GM23248 (cell line): ENCODE measurements at regions not wholly inside any gene's neighbourhood (a gene's known extent, or its start where the extent isn't known, plus 50 kb on each side); places are given as distances from the start of the nearest gene placed in this dataset.
"Not testable (repeated sequence)": the region's sequence is repeated elsewhere in the genome, so short reads cannot be mapped to it uniquely, and the experiment has no call there.

Experiments
- DNase-seq: peaks from one replicate; pipeline ENCODE4 v3.0.0-alpha.2; 2015
- H2AFZ ChIP-seq: fragments of 200-600 bp; sonication (generic); 2 replicates; pipeline ENCODE4 v1.6.1; 2016; ENCODE audit warnings: antibody characterized with exemption
- H3F3A ChIP-seq: fragments of 200-600 bp; sonication (generic); 2 replicates; pipeline ENCODE4 v1.6.1; 2016; ENCODE audit warnings: mild to moderate bottlenecking, antibody characterized with exemption, mixed run types; ENCODE audit not compliant: insufficient read depth
- H3K27ac ChIP-seq: fragments of 200-600 bp; sonication (generic); 2 replicates; pipeline ENCODE4 v1.5.1; 2016; ENCODE audit warnings: mild to moderate bottlenecking
- H3K27me3 ChIP-seq: fragments of 200-600 bp; sonication (generic); replicated peaks from 2 replicates; pipeline ENCODE4 v1.6.1; 2016; ENCODE audit warnings: mild to moderate bottlenecking; ENCODE audit not compliant: insufficient read depth
- H3K36me3 ChIP-seq: fragments of 200-600 bp; sonication (generic); 2 replicates; pipeline ENCODE4 v1.6.1; 2016; ENCODE audit warnings: low read depth, mild to moderate bottlenecking
- H3K4me1 ChIP-seq: fragments of 200-600 bp; sonication (generic); 2 replicates; pipeline ENCODE4 v1.6.1; 2016; ENCODE audit warnings: mild to moderate bottlenecking; ENCODE audit not compliant: insufficient read depth
- H3K4me2 ChIP-seq: fragments of 200-600 bp; sonication (generic); one replicate; pipeline ENCODE4 v1.6.1; 2016; ENCODE audit warnings: mild to moderate bottlenecking; ENCODE audit not compliant: unreplicated experiment
- H3K4me3 ChIP-seq: fragments of 200-600 bp; sonication (generic); 2 replicates; pipeline ENCODE4 v1.5.1; 2016; ENCODE audit warnings: mild to moderate bottlenecking
- H3K79me2 ChIP-seq: fragments of 200-600 bp; sonication (generic); 2 replicates; pipeline ENCODE4 v1.6.1; 2016; ENCODE audit warnings: mild to moderate bottlenecking; ENCODE audit not compliant: insufficient read depth
- H3K9ac ChIP-seq: fragments of 200-600 bp; sonication (generic); 2 replicates; pipeline ENCODE4 v1.6.1; 2016; ENCODE audit warnings: mild to moderate bottlenecking
- H3K9me2 ChIP-seq: fragments of 200-600 bp; sonication (generic); 2 replicates; pipeline ENCODE4 v1.6.1; 2016; ENCODE audit warnings: mixed run types, mild to moderate bottlenecking, moderate library complexity; ENCODE audit not compliant: insufficient read depth
- H3K9me3 ChIP-seq: fragments of 200-600 bp; sonication (generic); one replicate; pipeline ENCODE4 v1.6.1; 2017; ENCODE audit warnings: low read depth
- H4K20me1 ChIP-seq: fragments of 200-600 bp; sonication (generic); 2 replicates; pipeline ENCODE4 v1.6.0; 2016; ENCODE audit not compliant: insufficient read depth
- EZH2 ChIP-seq: fragments of 200-600 bp; sonication (generic); IDR thresholded peaks from 2 replicates; pipeline ENCODE4 v1.6.1; 2018; ENCODE audit warnings: antibody characterized with exemption, mild to moderate bottlenecking; ENCODE audit not compliant: insufficient read depth, poor library complexity, severe bottlenecking
- EZH2phosphoT487 ChIP-seq: fragments of 200-600 bp; sonication (generic); IDR thresholded peaks from 2 replicates; pipeline ENCODE4 v1.6.1; 2018; ENCODE audit warnings: antibody characterized with exemption, moderate library complexity, mild to moderate bottlenecking, low read depth; ENCODE audit not compliant: insufficient read depth
- WGBS, 2 experiments: methylation state at CpG; one replicate each; pipeline ENCODE4 v1.1.6; 2015 to 2017; ENCODE audit warnings: low lambda C conversion rate in 2 of 2, low coverage in 1 of 2; ENCODE audit errors: missing lambda C conversion rate in 2 of 2; 5-methylcytosine and 5-hydroxymethylcytosine counted together
- in situ Hi-C: fragments of 300-500 bp; cut with MboI; formaldehyde crosslinking; loops from 2 replicates; pipeline ENCODE4 v1.15.0; 2020

DNA sequence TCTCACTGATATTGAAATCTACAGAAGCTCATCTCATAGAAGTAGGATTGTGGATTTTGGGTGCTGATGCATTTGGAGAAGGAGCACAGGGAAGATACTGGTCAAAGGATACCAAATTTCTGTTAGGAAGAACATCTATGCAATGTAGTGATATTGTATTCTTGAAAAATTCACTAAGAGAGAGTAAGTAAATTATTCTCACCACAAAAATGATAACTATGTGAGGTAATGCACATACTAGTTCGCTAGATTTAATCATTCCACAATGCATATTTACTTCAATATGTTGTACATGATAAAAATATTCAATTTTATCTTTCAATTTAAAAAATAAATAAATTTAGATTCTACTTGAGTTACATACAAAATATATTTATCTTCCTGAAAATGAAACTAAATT is 2040.5 kb upstream of the C9orf72 start:
- Histone ChIP-seq H3F3A (no peaks in the 10 kb centered on the region), H3K9me3 (no peaks in the 10 kb centered on the region), H3K27ac (no peak overlapping the region), H3K9me2 (0 out of 2 replicates have a peak, but pooled peaks cover 3% of the 10 kb centered on the region), H4K20me1 (no peaks in the 10 kb centered on the region), H3K4me3 (no peak overlapping the region), H3K79me2 (no peaks in the 10 kb centered on the region), H3K36me3 (no peaks in the 10 kb centered on the region), H3K27me3 (no peaks in the 10 kb centered on the region), H3K9ac (no peak overlapping the region), H2AFZ (no peak overlapping the region), H3K4me2 (no peak overlapping the region), H3K4me1 (no peaks in the 10 kb centered on the region)
- DNase-seq, result no peak
- TF ChIP-seq EZH2phosphoT487 (no peak), EZH2 (no peak)
- in situ Hi-C loops, result no loop called here
- 19 to 26% methylated on average over 1 of the region's 1 CpG for WGBS, 2 experiments

DNA sequence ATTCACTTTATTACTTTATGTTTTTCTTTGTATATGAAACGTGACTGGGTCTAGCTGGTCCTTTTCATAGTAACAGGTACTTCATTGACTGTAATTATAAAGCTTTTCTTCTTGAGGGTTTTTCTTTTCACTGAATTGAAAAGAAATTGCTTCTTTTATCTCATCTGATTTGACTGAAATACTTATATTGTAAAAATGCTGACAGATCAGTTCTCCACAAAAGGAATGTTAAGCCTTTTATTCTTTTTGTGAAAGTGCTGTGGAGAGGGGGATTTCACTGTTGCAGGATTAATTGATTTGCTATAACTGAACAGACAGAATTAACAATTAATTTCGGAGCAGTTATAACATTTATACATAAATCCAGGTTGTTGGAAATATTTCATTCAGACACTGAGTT is 2043.6 kb upstream of the C9orf72 start:
- Histone ChIP-seq H3K9ac (no peak overlapping the region), H3K9me3 (no peaks in the 10 kb centered on the region), H2AFZ (no peak overlapping the region), H3K4me3 (no peak overlapping the region), H3K4me1 (no peaks in the 10 kb centered on the region), H3K36me3 (no peaks in the 10 kb centered on the region), H3K27ac (no peak overlapping the region), H3K79me2 (no peaks in the 10 kb centered on the region), H4K20me1 (no peaks in the 10 kb centered on the region), H3K4me2 (no peak overlapping the region), H3F3A (no peaks in the 10 kb centered on the region), H3K27me3 (no peaks in the 10 kb centered on the region), H3K9me2 (0 out of 2 replicates have a peak, but pooled peaks cover 3% of the 10 kb centered on the region)
- DNase-seq, result no peak
- TF ChIP-seq EZH2 (no peak), EZH2phosphoT487 (no peak)
- in situ Hi-C loops, result no loop called here
- WGBS, 2 experiments, result 9 to 12% methylated on average over 2 of the region's 2 CpGs

DNA sequence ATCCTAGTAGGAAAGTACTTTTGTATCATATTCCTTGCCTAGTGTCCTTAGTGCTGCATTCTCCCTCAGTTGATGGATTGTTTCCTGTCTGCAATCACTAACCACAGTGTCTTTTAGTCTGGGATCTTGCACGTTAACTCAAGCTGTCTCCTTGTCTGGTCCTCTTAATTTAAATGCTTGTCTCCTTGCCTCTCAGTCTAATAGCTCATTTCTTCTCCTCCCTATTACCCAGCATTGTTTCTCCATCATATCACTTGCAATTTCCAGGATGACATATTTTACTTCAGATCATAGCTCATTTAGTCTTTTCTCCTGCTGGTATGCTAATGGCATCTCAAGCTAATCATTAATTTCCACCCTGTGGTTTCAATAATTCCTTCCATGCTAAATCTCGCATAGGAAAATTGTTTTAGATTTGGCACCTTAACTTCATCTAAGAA is 2052.0 kb upstream of the C9orf72 start:
- in situ Hi-C loops, result no loop called here
- Histone ChIP-seq H3K4me1 (no peaks in the 10 kb centered on the region), H3K36me3 (no peaks in the 10 kb centered on the region), H2AFZ (no peak overlapping the region), H3K27me3 (no peaks in the 10 kb centered on the region), H3K4me3 (no peak overlapping the region), H3K9ac (no peak overlapping the region), H3F3A (no peaks in the 10 kb centered on the region), H3K79me2 (no peaks in the 10 kb centered on the region), H3K9me3 (no peaks in the 10 kb centered on the region), H3K4me2 (no peak overlapping the region), H3K27ac (no peak overlapping the region), H4K20me1 (no peaks in the 10 kb centered on the region), H3K9me2 (no peaks in the 10 kb centered on the region)
- WGBS, 2 experiments, result 0 to 3% methylated on average over 2 of the region's 2 CpGs
- TF ChIP-seq EZH2phosphoT487, result no peak
- DNase-seq, result no peak

DNA sequence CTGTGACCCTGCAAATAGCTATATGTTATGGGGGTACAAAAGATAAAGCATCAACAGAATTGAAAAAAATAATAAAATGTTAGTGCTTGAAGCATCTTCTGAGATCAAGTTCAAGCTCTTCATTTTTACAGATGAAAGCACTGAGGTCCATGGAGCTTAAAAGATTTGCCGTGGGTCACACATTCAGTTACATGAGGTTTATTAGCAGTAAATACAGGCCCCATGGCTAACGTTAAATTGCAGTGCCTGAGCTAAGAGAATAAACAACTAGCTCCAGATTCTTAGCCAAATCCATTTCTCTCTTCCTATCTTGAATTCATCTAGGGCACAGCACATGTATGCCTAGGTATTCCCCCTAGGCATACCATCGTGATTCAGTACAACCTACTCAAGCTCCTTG is 2052.7 kb upstream of the C9orf72 start:
- no peak for TF ChIP-seq EZH2phosphoT487
- TF ChIP-seq EZH2, result no peak
- Histone ChIP-seq H3K4me2 (no peak overlapping the region), H4K20me1 (no peaks in the 10 kb centered on the region), H3F3A (no peaks in the 10 kb centered on the region), H3K36me3 (no peaks in the 10 kb centered on the region), H3K9ac (no peak overlapping the region), H3K27ac (no peak overlapping the region), H3K4me3 (no peak overlapping the region), H3K9me3 (no peaks in the 10 kb centered on the region), H3K9me2 (no peaks in the 10 kb centered on the region), H3K27me3 (no peaks in the 10 kb centered on the region), H2AFZ (no peak overlapping the region), H3K79me2 (no peaks in the 10 kb centered on the region), H3K4me1 (no peaks in the 10 kb centered on the region)
- in situ Hi-C loops, result no loop called here
- 44 to 45% methylated on average over 3 of the region's 3 CpGs for WGBS, 2 experiments
- no peak for DNase-seq

DNA sequence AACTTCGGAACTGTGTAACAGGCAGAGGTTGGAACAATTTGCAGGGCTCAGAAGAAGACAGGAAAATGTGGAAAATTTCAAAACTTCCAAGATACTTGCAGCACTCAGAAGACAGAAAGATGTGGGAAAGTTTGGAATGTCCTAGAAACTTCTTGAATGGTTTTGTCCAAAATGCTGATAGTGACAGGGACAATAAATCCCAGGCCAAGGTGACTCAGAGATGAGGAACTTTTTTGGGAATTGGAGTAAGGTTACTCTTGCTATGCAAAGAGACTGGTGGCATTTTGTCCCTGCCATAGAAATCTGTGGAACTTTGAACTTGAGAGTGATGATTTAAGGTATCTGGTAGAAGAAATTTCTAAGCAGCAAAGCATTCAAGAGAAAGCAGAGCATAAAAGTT is 2055.6 kb upstream of the C9orf72 start:
- H2AFZ ChIP-seq, H3K27ac ChIP-seq, H4K20me1 ChIP-seq, H3K9ac ChIP-seq, H3F3A ChIP-seq, H3K4me1 ChIP-seq, DNase-seq, H3K9me3 ChIP-seq, H3K79me2 ChIP-seq, H3K4me3 ChIP-seq, H3K27me3 ChIP-seq, in situ Hi-C loops, H3K9me2 ChIP-seq, H3K4me2 ChIP-seq, H3K36me3 ChIP-seq: not testable (repeated sequence)
- 0% methylated on average over 1 of the region's 1 CpG for WGBS, 2 experiments
